ENCODE measurements at regions not wholly inside any gene's neighbourhood (a gene's known extent, or its start where the extent isn't known, plus 50 kb on each side); places are given as distances from the start of the nearest gene placed in this dataset.

DNA sequence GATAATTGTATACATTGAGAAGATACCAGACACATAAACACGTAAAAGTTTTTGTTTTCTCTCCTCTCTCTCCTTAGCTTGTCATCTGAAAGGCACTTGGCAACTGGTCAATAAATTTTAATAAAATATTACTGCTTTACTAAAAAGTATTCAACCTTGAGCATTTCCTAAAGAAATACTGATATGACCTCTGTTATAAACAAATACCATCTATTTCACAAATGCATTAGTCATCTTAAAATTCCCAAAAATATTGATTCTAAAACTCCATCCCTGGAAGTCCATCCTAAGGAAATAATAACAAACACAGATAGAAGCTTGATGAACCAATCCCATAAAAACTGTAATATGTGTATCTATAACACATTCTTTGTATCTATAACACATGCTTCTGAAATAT, 483.2 kb downstream of the TLR4 start:
- H3K4me3 Mint-ChIP-seq: no peak overlapping the region
- no peaks in the 10 kb centered on the region for H3K4me1 Mint-ChIP-seq
- H3K36me3 Mint-ChIP-seq: no peaks in the 10 kb centered on the region
- H3K27ac Mint-ChIP-seq: no peak overlapping the region
- no peak for DNase-seq
- CTCF ChIA-PET: no interaction called here
- no peaks in the 10 kb centered on the region for H3K9me3 Mint-ChIP-seq
- H3K27me3 Mint-ChIP-seq: no peaks in the 10 kb centered on the region

DNA sequence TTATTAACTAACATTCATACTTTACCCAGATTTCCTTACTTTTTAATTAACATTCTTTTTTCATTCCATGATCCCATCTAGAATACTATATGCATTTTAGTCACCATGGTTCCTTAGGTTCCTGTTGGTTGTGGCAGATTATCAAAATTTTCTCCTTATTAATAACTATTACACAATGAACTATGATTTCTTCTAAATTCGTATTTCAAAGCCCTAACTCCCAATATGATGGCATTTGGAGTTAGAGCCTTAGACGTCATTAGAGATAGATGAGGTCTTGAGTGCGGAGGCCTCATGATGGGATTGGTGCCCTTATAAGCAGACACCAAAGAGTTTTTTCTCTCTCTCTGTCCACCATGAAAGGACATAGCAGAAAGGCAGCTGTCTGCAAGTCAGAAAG, 485.4 kb downstream of the TLR4 start:
- CTCF ChIA-PET: no interaction called here
- no peaks in the 10 kb centered on the region for H3K4me1 Mint-ChIP-seq

GRCh38 chr9:118192807-118193206, 488.6 kb downstream of the TLR4 start:
- Mint-ChIP-seq H3K9me3 (peaks cover 3% of the 10 kb centered on the region), H3K27me3 (no peaks in the 10 kb centered on the region), H3K27ac (no peak overlapping the region), H3K4me1 (no peaks in the 10 kb centered on the region), H3K4me3 (no peak overlapping the region), H3K36me3 (no peaks in the 10 kb centered on the region)
- no peak for DNase-seq
- CTCF ChIA-PET: no interaction called here

More for the DNA sequence above, 485.4 kb downstream of the TLR4 start:
- DNase-seq: no peak
- H3K27ac Mint-ChIP-seq: no peak overlapping the region
- H3K4me3 Mint-ChIP-seq: no peak overlapping the region
- H3K9me3 Mint-ChIP-seq: peaks cover 3% of the 10 kb centered on the region
- H3K27me3 Mint-ChIP-seq: no peaks in the 10 kb centered on the region
- no peaks in the 10 kb centered on the region for H3K36me3 Mint-ChIP-seq

DNA sequence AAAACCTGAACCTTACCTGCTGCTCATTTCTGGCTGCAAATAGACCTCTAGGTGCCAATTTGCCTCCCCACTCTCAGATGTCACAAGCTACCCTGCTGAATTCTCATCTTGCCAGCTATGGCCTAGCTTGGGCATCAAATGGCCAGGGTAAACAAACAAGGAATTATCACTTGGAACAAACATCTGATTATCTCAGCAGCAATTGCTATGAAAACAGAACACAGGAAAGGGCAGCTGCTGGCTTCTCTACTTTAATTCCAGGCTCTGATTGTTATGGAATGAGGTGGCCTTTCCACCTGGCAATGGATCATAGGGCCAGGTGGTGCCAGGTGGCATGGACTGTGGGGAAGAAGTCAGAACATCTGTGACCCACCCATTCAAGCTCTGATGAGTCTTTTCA, 505.1 kb downstream of the TLR4 start:
- Mint-ChIP-seq H3K9me3 (no peaks in the 10 kb centered on the region), H3K27ac (no peak overlapping the region), H3K4me1 (no peaks in the 10 kb centered on the region), H3K4me3 (no peak overlapping the region), H3K36me3 (no peaks in the 10 kb centered on the region), H3K27me3 (no peaks in the 10 kb centered on the region)
- CTCF ChIA-PET: no interaction called here
- DNase-seq: no peak

DNA sequence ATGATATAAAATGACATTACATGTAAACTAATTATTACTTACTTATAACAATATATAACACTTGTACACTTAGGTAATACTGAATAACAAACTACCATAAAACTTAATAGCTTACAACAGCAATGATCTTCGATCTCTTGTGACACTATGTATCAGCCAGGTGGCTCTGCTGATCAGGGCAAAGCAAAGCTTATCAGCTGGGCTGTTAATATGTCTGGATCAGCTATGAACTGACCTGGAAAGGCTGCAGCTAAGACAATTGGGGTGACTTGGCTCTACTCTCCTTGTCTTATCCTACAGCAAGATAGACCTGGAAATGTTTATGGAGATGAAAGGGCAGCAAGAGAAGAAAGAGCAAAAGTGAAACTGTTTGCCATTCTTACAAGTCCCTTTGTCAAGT, 511.3 kb downstream of the TLR4 start:
- Mint-ChIP-seq H3K27ac (no peak overlapping the region), H3K36me3 (no peaks in the 10 kb centered on the region), H3K27me3 (no peaks in the 10 kb centered on the region), H3K4me1 (no peaks in the 10 kb centered on the region), H3K9me3 (no peaks in the 10 kb centered on the region), H3K4me3 (no peak overlapping the region)
- no peak for DNase-seq
- CTCF ChIA-PET: no interaction called here

DNA sequence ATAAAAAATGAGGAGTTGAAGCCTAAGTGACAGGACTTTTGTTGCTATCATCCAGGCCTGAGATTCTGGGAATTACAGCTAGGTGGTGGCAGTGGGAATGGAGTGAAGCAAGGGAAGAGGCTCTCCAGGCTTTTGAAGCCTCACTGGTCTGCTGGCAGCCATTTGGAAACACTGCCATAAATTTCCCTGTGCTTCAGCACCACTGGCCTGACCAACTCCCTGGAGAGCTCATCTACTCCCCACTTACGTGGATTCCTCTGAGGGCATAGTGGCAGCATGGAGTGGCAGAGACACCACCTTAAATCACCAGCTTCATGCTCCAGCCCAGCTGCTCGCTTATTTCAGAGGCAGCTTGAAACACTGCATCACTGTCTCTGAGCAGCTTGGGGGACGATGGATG, 518.2 kb downstream of the TLR4 start:
- Mint-ChIP-seq H3K27me3 (no peaks in the 10 kb centered on the region), H3K36me3 (no peaks in the 10 kb centered on the region), H3K4me3 (no peak overlapping the region), H3K27ac (no peak overlapping the region), H3K9me3 (peaks cover 1% of the 10 kb centered on the region), H3K4me1 (no peaks in the 10 kb centered on the region)
- CTCF ChIA-PET: no interaction called here
- no peak for DNase-seq

- H3K9me3 Mint-ChIP-seq: peaks cover 1% of the 10 kb centered on the region
- CTCF ChIA-PET: no interaction called here
- no peak overlapping the region for H3K27ac Mint-ChIP-seq
- no peak for DNase-seq
- H3K36me3 Mint-ChIP-seq: no peaks in the 10 kb centered on the region
- H3K27me3 Mint-ChIP-seq: no peaks in the 10 kb centered on the region
- H3K4me3 Mint-ChIP-seq: no peak overlapping the region
- H3K4me1 Mint-ChIP-seq: no peaks in the 10 kb centered on the region
Observed at GRCh38 chr9:118223111-118223510, 518.9 kb downstream of the TLR4 start.

GRCh38 chr9:118230329-118230728, 526.1 kb downstream of the TLR4 start:
- no peaks in the 10 kb centered on the region for H3K36me3 Mint-ChIP-seq
- H3K27ac Mint-ChIP-seq: no peak overlapping the region
- H3K9me3 Mint-ChIP-seq: no peaks in the 10 kb centered on the region
- DNase-seq: no peak
- CTCF ChIA-PET: no interaction called here
- no peaks in the 10 kb centered on the region for H3K27me3 Mint-ChIP-seq
- no peak overlapping the region for H3K4me3 Mint-ChIP-seq
- H3K4me1 Mint-ChIP-seq: no peaks in the 10 kb centered on the region

- Mint-ChIP-seq H3K4me3 (no peak overlapping the region), H3K27me3 (no peaks in the 10 kb centered on the region), H3K27ac (no peak overlapping the region), H3K4me1 (no peaks in the 10 kb centered on the region), H3K9me3 (peaks cover 2% of the 10 kb centered on the region), H3K36me3 (no peaks in the 10 kb centered on the region)
- DNase-seq: no peak
- CTCF ChIA-PET: interaction anchor here (0.7 kb wide), 1 partner anchor 354 kb away, joined by 3 read pairs; no protein-coding TSS in a partner anchor
Observed at GRCh38 chr9:118236625-118237024, 532.4 kb downstream of the TLR4 start.

DNA sequence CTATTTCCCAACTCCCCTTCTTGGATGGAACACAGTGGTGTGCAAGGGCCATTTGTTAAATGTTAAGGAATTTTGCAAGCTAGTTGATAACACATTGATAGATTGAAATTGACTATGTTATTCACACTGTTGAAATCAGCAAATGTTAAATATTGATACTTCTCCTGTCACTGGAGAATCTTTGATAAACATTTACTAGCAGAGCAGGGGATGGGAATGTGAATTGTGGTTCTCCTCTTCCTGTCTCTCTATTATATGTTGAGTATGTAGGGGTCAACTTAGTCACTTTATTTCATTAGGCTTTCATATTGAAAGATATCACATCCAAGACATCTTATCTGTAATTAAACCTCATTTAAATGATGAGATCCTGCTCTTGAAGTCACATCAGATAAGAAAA, 533.9 kb downstream of the TLR4 start:
- CTCF ChIA-PET: no interaction called here
- no peak overlapping the region for H3K4me3 Mint-ChIP-seq

DNA sequence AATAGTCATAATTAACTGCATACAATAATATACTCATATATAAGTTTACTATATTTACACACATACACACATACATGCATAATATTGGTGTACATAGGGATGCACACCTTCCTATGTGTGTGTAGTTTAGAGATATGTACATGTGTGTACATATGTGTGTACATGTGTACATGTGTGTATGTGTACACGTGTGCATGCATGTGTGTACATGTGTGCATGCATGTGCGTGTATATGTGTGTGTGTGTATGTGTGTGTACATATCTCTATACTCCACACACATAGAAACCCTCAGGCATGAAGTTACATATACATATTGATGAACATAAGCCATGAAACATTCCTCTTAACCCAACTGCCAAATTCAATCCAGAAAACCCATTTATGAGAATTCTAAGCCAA, 547.8 kb downstream of the TLR4 start:
- Mint-ChIP-seq H3K36me3 (no peaks in the 10 kb centered on the region), H3K27ac (no peak overlapping the region), H3K27me3 (no peaks in the 10 kb centered on the region), H3K9me3 (no peaks in the 10 kb centered on the region), H3K4me3 (no peak overlapping the region), H3K4me1 (no peaks in the 10 kb centered on the region)
- CTCF ChIA-PET: no interaction called here
- DNase-seq: no peak

More for the DNA sequence above, 533.9 kb downstream of the TLR4 start:
- Mint-ChIP-seq H3K9me3 (peaks cover 2% of the 10 kb centered on the region), H3K27me3 (no peaks in the 10 kb centered on the region), H3K36me3 (no peaks in the 10 kb centered on the region), H3K4me1 (no peaks in the 10 kb centered on the region), H3K27ac (no peak overlapping the region)
- DNase-seq: no peak

DNA sequence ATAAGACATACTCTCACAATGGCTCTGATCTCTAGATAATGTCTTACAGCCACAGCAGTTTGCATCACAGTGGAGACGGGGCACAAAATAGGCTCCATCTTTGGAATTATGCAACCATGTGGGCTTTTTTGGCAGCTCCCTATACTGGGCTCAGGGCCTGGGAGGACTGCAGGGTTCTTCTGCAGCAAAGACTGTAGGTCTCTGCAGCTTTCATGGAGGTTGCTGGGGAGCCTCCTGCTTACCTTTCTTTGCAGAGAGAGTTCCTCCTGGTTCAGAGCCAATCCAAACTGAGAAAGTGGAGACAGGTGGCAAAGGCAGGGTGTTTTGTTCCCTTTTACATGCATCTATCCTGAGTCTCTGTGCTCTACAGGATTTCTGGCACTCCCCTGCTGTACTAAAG, 558.0 kb downstream of the TLR4 start:
- CTCF ChIA-PET: no interaction called here
- Mint-ChIP-seq H3K27ac (no peak overlapping the region), H3K4me3 (no peak overlapping the region), H3K4me1 (no peaks in the 10 kb centered on the region), H3K9me3 (peaks cover 4% of the 10 kb centered on the region), H3K27me3 (no peaks in the 10 kb centered on the region), H3K36me3 (no peaks in the 10 kb centered on the region)
- DNase-seq: no peak

GRCh38 chr9:118263949-118264348, 559.7 kb downstream of the TLR4 start:
- no peaks in the 10 kb centered on the region for H3K27me3 Mint-ChIP-seq
- peaks cover 4% of the 10 kb centered on the region for H3K9me3 Mint-ChIP-seq
- no peak overlapping the region for H3K4me3 Mint-ChIP-seq
- no peaks in the 10 kb centered on the region for H3K4me1 Mint-ChIP-seq
- DNase-seq: no peak
- CTCF ChIA-PET: no interaction called here
- H3K36me3 Mint-ChIP-seq: no peaks in the 10 kb centered on the region
- H3K27ac Mint-ChIP-seq: no peak overlapping the region

GRCh38 chr9:118268046-118268445, 563.8 kb downstream of the TLR4 start:
- CTCF ChIA-PET: no interaction called here
- Mint-ChIP-seq H3K27me3 (no peaks in the 10 kb centered on the region), H3K4me1 (no peaks in the 10 kb centered on the region), H3K9me3 (no peaks in the 10 kb centered on the region), H3K36me3 (no peaks in the 10 kb centered on the region), H3K4me3 (no peak overlapping the region), H3K27ac (no peak overlapping the region)
- no peak for DNase-seq

DNA sequence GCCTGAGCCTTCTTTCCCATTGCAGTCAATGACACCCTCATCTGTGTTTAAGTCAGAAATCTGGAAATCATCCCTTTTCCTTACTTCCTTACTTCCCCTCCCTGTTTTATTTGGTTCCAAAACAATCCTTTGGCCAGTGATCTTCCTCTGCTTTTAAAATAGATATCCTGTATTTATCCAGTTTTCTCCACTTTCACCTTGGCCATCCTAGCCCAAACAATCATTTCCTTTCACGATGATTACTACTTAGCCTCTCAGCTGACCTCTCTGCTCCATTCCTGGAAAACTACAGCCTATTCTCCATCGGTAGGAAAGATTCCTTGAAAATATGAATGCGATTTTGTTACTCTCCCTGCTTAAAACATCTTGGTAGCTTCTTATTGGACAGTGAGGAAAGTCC, 565.4 kb downstream of the TLR4 start:
- Mint-ChIP-seq H3K27me3 (no peaks in the 10 kb centered on the region), H3K4me3 (no peak overlapping the region), H3K27ac (no peak overlapping the region), H3K36me3 (no peaks in the 10 kb centered on the region), H3K4me1 (no peaks in the 10 kb centered on the region), H3K9me3 (no peaks in the 10 kb centered on the region)
- CTCF ChIA-PET: no interaction called here
- no peak for DNase-seq

- no peaks in the 10 kb centered on the region for H3K27me3 Mint-ChIP-seq
- no peak overlapping the region for H3K27ac Mint-ChIP-seq
- H3K9me3 Mint-ChIP-seq: peaks cover 1% of the 10 kb centered on the region
- CTCF ChIA-PET: no interaction called here
- no peaks in the 10 kb centered on the region for H3K4me1 Mint-ChIP-seq
- DNase-seq: no peak
- no peak overlapping the region for H3K4me3 Mint-ChIP-seq
- H3K36me3 Mint-ChIP-seq: no peaks in the 10 kb centered on the region
Observed at GRCh38 chr9:118271331-118271730, 567.1 kb downstream of the TLR4 start.
